GM19468 (cell line): ENCODE measurements at regions not wholly inside any gene's neighbourhood (a gene's known extent, or its start where the extent isn't known, plus 50 kb on each side); places are given as distances from the start of the nearest gene placed in this dataset.

ENCODE experiments used
- ATAC-seq: cut with Tn5 transposase; IDR thresholded peaks from one replicate; pipeline ENCODE4 v1.9.1; 2021; ENCODE audit warnings: mild to moderate bottlenecking, moderate library complexity, moderate number of reproducible peaks; ENCODE audit not compliant: unreplicated experiment; ENCODE audit errors: extremely low read depth

- no peak for ATAC-seq
These were observed 259.1 kb upstream of the CEP162 start for GRCh38 chr6:84486526-84486925.

- no peak for ATAC-seq
These were observed 241.7 kb upstream of the CEP162 start for GRCh38 chr6:84469144-84469543.

- ATAC-seq: no peak
These were observed 239.9 kb upstream of the CEP162 start for GRCh38 chr6:84467296-84467695.

GRCh38 chr6:84466511-84466910 is 239.1 kb upstream of the CEP162 start:
- ATAC-seq: no peak

GRCh38 chr6:84464471-84464870 is 237.0 kb upstream of the CEP162 start:
- no peak for ATAC-seq

- ATAC-seq: no peak
These were observed 235.3 kb upstream of the CEP162 start for GRCh38 chr6:84462698-84463097.

- ATAC-seq: no peak
These were observed 234.0 kb upstream of the CEP162 start for GRCh38 chr6:84461461-84461860.

- no peak for ATAC-seq
These were observed 233.0 kb upstream of the CEP162 start for GRCh38 chr6:84460491-84460890.

GRCh38 chr6:84459401-84459800 is 232.0 kb upstream of the CEP162 start:
- ATAC-seq: no peak

- ATAC-seq: no peak
These were observed 230.8 kb upstream of the CEP162 start for GRCh38 chr6:84458271-84458670.

GRCh38 chr6:84457276-84457675 is 229.8 kb upstream of the CEP162 start:
- ATAC-seq: no peak

- no peak for ATAC-seq
These were observed 229.4 kb upstream of the CEP162 start for GRCh38 chr6:84456803-84457202.

GRCh38 chr6:84455511-84456029 is 228.1 kb upstream of the CEP162 start:
- ATAC-seq: no peak

- ATAC-seq: no peak
These were observed 226.1 kb upstream of the CEP162 start for GRCh38 chr6:84453499-84453898.

- no peak for ATAC-seq
These were observed 222.6 kb upstream of the CEP162 start for GRCh38 chr6:84450018-84450417.

GRCh38 chr6:84449220-84449619 is 221.8 kb upstream of the CEP162 start:
- ATAC-seq: no peak

GRCh38 chr6:84448331-84448730 is 220.9 kb upstream of the CEP162 start:
- no peak for ATAC-seq

GRCh38 chr6:84447651-84448050 is 220.2 kb upstream of the CEP162 start:
- ATAC-seq: no peak

GRCh38 chr6:84445068-84445467 is 217.6 kb upstream of the CEP162 start:
- ATAC-seq: no peak

GRCh38 chr6:84442208-84442607 is 214.8 kb upstream of the CEP162 start:
- no peak for ATAC-seq

- ATAC-seq: no peak
These were observed 214.0 kb upstream of the CEP162 start for GRCh38 chr6:84441456-84441855.

GRCh38 chr6:84434550-84434949 is 207.1 kb upstream of the CEP162 start:
- no peak for ATAC-seq

- no peak for ATAC-seq
These were observed 205.2 kb upstream of the CEP162 start for GRCh38 chr6:84432619-84433018.
